HG03175 (cell line): ENCODE measurements at regions not wholly inside any gene's neighbourhood (a gene's known extent, or its start where the extent isn't known, plus 50 kb on each side); places are given as distances from the start of the nearest gene placed in this dataset.

Experiments
- ATAC-seq: cut with Tn5 transposase; IDR thresholded peaks from one replicate; pipeline ENCODE4 v1.9.1; 2021; ENCODE audit warnings: mild to moderate bottlenecking, moderate library complexity; ENCODE audit not compliant: unreplicated experiment

- no peak for ATAC-seq
These were observed 131.0 kb downstream of the PDGFRA start for GRCh38 chr4:54359919-54360650.

- no peak for ATAC-seq
These were observed 133.9 kb downstream of the PDGFRA start for GRCh38 chr4:54363037-54363436.

- ATAC-seq: no peak
These were observed 136.6 kb downstream of the PDGFRA start for GRCh38 chr4:54365691-54366090.

- no peak for ATAC-seq
These were observed 138.0 kb downstream of the PDGFRA start for GRCh38 chr4:54367059-54367458.

- no peak for ATAC-seq
These were observed 139.5 kb downstream of the PDGFRA start for GRCh38 chr4:54368281-54369265.

DNA sequence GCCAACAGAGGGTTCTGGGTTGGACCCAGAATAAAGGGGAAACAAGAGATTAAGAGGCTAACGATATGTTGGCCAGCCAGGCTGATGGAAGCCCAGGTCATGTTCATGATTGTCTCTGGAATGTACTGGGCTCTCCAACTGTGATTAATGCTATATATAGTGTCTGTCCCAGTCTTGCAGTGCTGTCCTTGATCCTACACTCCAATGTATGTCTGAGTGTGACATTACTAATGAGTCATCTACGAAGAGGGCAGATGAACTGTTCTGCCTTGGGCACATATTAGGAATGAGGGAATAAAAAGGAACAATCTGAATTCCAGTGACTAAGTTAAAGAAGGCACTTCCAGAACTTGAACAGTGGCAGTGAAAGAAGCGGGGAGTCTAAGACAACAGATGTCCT, 142.1 kb downstream of the PDGFRA start:
- ATAC-seq: no peak

GRCh38 chr4:54372951-54373350, 143.9 kb downstream of the PDGFRA start:
- no peak for ATAC-seq

GRCh38 chr4:54373718-54374210, 144.7 kb downstream of the PDGFRA start:
- ATAC-seq: no peak

- no peak for ATAC-seq
These were observed 149.4 kb downstream of the PDGFRA start for GRCh38 chr4:54378461-54378860.

DNA sequence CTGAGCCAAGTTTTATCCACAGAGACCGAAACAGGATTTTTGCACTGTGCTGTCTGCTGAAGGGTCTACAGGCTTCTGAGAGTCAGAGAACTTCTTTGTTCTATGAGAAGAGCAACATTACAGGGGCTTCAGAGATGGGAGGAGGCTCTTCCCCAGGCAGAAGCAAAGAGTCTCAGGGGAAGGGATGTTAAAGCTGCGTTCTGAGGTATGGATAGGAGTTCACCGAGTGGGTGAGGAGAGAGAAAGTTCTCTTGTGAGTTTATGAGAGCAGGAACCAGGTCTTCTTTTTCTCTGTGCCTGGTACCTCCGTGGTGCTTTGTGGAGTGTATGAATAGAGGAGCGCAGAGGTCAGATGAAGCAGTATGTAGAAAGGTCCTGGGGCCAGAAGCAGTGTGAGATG, 155.1 kb downstream of the PDGFRA start:
- no peak for ATAC-seq

DNA sequence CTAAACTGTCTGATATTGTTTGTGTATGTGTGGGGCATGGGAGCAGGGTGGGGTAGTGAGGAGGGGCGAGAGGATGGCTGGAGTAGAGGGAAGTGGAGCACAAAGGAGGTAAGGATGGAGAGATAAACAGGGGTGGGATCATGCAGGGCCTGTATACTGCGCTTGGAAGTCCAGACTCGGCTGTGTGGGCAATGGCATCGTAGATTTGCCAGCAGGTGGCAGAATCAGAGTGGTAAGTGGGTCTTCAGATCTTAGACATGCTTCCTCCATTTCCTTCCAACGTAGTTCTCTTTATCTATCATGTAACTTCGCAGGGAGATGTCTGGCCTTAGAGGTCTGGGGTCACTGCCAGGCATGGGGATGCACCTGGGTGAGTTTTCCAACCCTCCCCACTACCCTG, 155.5 kb downstream of the PDGFRA start:
- ATAC-seq: no peak

GRCh38 chr4:54386042-54386669, 157.1 kb downstream of the PDGFRA start:
- no peak for ATAC-seq

DNA sequence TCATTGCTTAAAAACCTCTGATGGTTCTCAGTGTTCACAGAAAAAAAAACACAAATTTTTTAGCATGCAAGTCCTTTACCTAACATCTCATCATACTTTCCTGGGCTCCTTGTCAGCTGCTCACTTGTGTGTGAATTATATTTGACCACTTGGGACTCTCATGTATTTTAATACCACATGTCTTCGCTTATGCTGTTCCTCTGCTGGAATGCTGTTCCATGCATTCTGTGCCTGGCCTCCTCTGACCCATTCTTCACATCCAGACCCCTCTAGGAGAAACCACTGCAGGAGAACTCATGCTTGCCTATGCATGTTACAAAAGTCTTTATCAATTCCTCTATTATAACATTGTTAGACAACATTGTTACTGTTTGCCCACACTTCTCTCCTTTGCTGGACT, 157.6 kb downstream of the PDGFRA start:
- no peak for ATAC-seq

DNA sequence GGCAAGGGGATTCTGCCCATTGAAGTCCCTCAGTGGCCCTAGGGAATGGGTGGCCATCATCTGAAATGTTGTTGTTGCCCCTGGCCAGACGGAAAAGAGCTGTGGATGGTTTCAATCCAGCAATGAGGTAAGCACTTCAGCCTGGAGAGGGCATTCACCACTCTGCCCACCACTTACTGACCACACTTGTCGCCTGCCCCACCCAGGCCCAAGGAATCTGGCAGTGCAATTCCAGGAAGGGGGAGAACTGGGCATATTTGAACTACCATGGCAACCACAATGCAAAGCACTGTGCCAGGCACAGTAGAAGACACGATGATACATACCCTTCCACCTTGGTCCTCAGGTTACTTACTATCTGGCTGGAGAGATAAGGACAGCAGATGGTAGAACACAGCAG, 161.6 kb downstream of the PDGFRA start:
- no peak for ATAC-seq

DNA sequence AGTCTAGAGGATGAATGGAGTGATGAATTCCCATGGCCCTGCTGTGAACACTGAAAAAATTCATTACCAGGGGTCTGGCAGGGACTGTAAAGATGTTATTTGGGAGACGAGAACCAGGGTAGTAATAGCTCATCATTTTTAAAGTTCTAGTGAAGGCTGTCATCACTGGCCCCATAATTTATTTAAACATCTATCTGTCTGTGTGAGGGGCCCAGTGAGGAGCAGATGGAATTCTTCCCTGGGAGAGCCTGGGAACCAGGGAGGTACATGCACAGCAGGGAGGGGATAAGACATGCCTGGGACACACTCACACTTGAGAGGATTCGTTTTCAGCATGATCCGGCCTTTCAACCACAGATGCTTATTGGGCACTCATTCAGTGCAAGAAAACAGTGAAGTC, 162.0 kb downstream of the PDGFRA start:
- ATAC-seq: no peak

GRCh38 chr4:54392479-54392878, 163.4 kb downstream of the PDGFRA start:
- ATAC-seq: no peak

GRCh38 chr4:54393243-54393642, 164.2 kb downstream of the PDGFRA start:
- ATAC-seq: no peak

DNA sequence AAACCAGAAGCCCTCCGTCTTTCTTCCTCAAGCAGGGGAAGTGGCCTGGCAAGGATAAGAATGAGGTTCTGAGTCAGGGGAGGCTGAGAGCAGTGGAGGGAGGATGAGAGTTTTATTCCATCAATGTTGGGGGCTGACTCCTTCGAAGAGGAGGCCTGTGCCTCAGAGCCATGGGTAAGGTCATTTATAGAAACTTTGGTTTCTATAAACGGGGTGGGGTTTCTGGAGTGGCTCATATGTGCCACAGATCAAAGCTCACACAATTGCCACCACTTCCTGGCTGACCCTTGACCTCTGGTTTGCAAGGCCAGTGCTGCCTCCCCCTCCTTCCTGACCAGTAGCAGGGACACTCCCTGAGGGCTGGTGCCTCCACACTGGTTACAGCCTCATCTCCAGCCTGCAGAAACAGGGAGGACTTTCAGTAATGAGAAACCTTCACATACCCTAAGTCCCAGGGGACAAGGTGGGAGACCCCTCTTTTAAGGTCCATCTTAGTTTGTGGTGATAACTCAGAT, 166.0 kb downstream of the PDGFRA start:
- no peak for ATAC-seq

GRCh38 chr4:54400188-54400587, 171.1 kb downstream of the PDGFRA start:
- no peak for ATAC-seq

DNA sequence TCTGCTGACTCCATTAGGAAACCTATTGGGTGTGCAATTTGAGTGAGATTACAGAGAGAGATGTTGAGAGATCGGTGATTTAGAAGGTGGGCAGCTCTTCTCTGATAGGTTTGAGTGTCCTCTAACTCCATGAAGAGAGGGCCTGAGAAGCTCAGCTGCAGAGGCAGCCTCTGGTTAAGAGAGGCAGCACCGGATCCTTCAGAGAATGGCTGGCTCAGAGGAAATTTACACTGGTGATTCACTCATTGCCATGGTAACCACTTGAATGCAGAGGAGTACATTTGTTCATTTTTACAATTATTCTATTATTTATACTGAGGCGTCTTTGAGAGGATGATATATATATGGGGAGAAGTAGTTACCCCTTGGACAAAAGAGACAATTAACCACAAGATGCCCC, 171.7 kb downstream of the PDGFRA start:
- ATAC-seq: no peak

GRCh38 chr4:54402880-54403480, 173.9 kb downstream of the PDGFRA start:
- no peak for ATAC-seq
